ENCODE measurements at regions not wholly inside any gene's neighbourhood (a gene's known extent, or its start where the extent isn't known, plus 50 kb on each side); places are given as distances from the start of the nearest gene placed in this dataset.

- H3K36me3 ChIP-seq (replicated peaks in 1 of 2; ENCODE audit: insufficient read depth in 1 of 2, low read depth in 2 of 2): no peaks in the 10 kb centered on the region
- H3K27me3 ChIP-seq: no peaks in the 10 kb centered on the region
- DNase-seq (peak in 1 of 4 donors; percentile 9), ATAC-seq (no peak)
- no peaks in the 10 kb centered on the region for H3K4me1 ChIP-seq
- intact Hi-C loops (cut with DNase I): no loop called here
- H3K4me3 ChIP-seq: no peak overlapping the region
- no peaks in the 10 kb centered on the region for H3K9me3 ChIP-seq
- 67 to 84% methylated on average over 4 of the region's 4 CpGs for WGBS, 2 donors
- H3K27ac ChIP-seq: no peak overlapping the region
- no peak for TF ChIP-seq CTCF (IDR thresholded peaks at IDR 0.05)
- no peak for TF ChIP-seq POLR2A (IDR thresholded peaks at IDR 0.05)
Observed at GRCh38 chr18:55124078-55124763, 165.0 kb upstream of the CCDC68 start.

- Histone ChIP-seq H3K4me3 (no peak overlapping the region), H3K27ac (no peak overlapping the region), H3K9me3 (no peaks in the 10 kb centered on the region), H3K36me3 (replicated peaks in 1 of 2; ENCODE audit: insufficient read depth in 1 of 2, low read depth in 2 of 2) (no peaks in the 10 kb centered on the region), H3K27me3 (no peaks in the 10 kb centered on the region), H3K4me1 (no peaks in the 10 kb centered on the region)
- intact Hi-C loops (cut with DNase I): no loop called here
- TF ChIP-seq POLR2A (IDR thresholded peaks at IDR 0.05) (no peak), CTCF (IDR thresholded peaks at IDR 0.05) (no peak)
- no peak for DNase-seq
- ATAC-seq: no peak
Observed at GRCh38 chr18:55123361-55123760, 164.1 kb upstream of the CCDC68 start.

GRCh38 chr18:55121397-55122170 is 162.3 kb upstream of the CCDC68 start:
- no peaks in the 10 kb centered on the region for H3K9me3 ChIP-seq
- no peaks in the 10 kb centered on the region for H3K27me3 ChIP-seq
- TF ChIP-seq CTCF (IDR thresholded peaks at IDR 0.05) (no peak), POLR2A (IDR thresholded peaks at IDR 0.05) (no peak)
- no peak overlapping the region for H3K27ac ChIP-seq
- ATAC-seq (no peak), DNase-seq (no peak)
- whole genome bisulfite sequencing, 2 donors: 81 to 84% methylated on average over 10 of the region's 10 CpGs
- intact Hi-C loops (cut with DNase I): no loop called here
- H3K36me3 ChIP-seq (replicated peaks in 1 of 2; ENCODE audit: insufficient read depth in 1 of 2, low read depth in 2 of 2): no peaks in the 10 kb centered on the region
- no peak overlapping the region for H3K4me3 ChIP-seq
- no peaks in the 10 kb centered on the region for H3K4me1 ChIP-seq

- no peaks in the 10 kb centered on the region for H3K27me3 ChIP-seq
- H3K4me1 ChIP-seq: no peaks in the 10 kb centered on the region
- H3K4me3 ChIP-seq: no peak overlapping the region
- no peak for DNase-seq
- H3K27ac ChIP-seq: no peak overlapping the region
- no peak for ATAC-seq
- TF ChIP-seq CTCF (IDR thresholded peaks at IDR 0.05): no peak
- no peak for TF ChIP-seq POLR2A (IDR thresholded peaks at IDR 0.05)
- no peaks in the 10 kb centered on the region for H3K36me3 ChIP-seq (replicated peaks in 1 of 2; ENCODE audit: insufficient read depth in 1 of 2, low read depth in 2 of 2)
- intact Hi-C loops (cut with DNase I): no loop called here
- no peaks in the 10 kb centered on the region for H3K9me3 ChIP-seq
Observed at GRCh38 chr18:55120896-55121295, 161.6 kb upstream of the CCDC68 start.

- H3K27me3 ChIP-seq: no peaks in the 10 kb centered on the region
- ATAC-seq (no peak), DNase-seq (no peak)
- H3K27ac ChIP-seq: no peak overlapping the region
- H3K4me1 ChIP-seq: no peaks in the 10 kb centered on the region
- no peak for TF ChIP-seq POLR2A (IDR thresholded peaks at IDR 0.05)
- no peak for TF ChIP-seq CTCF (IDR thresholded peaks at IDR 0.05)
- no peaks in the 10 kb centered on the region for H3K9me3 ChIP-seq
- H3K36me3 ChIP-seq (replicated peaks in 1 of 2; ENCODE audit: insufficient read depth in 1 of 2, low read depth in 2 of 2): no peaks in the 10 kb centered on the region
- intact Hi-C loops (cut with DNase I): no loop called here
- 53 to 58% methylated on average over 6 of the region's 6 CpGs for WGBS, 2 donors
- no peak overlapping the region for H3K4me3 ChIP-seq
Observed at GRCh38 chr18:55119434-55119833, 160.2 kb upstream of the CCDC68 start.

Data from body of pancreas (tissue), 4 donors.